Keratinocyte (primary cell): ENCODE measurements at regions not wholly inside any gene's neighbourhood (a gene's known extent, or its start where the extent isn't known, plus 50 kb on each side); places are given as distances from the start of the nearest gene placed in this dataset.

ENCODE experiments used
- DNase-seq: peaks from one replicate; pipeline ENCODE4 v3.0.0-alpha.2; 2011; ENCODE audit warnings: low read depth, missing footprints, low spot score
- FAIRE-seq: peaks from 2 replicates; lab custom pipeline; 2011; peaks lifted over from hg19 to GRCh38; lab: Jason Lieb, UNC
- H2AFZ ChIP-seq: 2 replicates; pipeline ENCODE4 v1.6.0; 2012; ENCODE audit warnings: low read length, control low read depth, inconsistent platforms; ENCODE audit not compliant: control insufficient read depth
- H3K27ac ChIP-seq: 2 replicates; pipeline ENCODE4 v1.5.1; 2011; ENCODE audit warnings: low read length; ENCODE audit not compliant: control insufficient read depth, insufficient read depth
- H3K27me3 ChIP-seq: 3 replicates; pipeline ENCODE4 v1.6.0; 2011; ENCODE audit warnings: low read length; ENCODE audit not compliant: control insufficient read depth, insufficient read depth; ENCODE audit errors: extremely low read depth
- H3K36me3 ChIP-seq, 2 experiments: 2 replicates in 1 of 2; 3 replicates in 1 of 2; pipeline ENCODE4 v1.5.1; 2011; ENCODE audit warnings: low read length in 2 of 2, mild to moderate bottlenecking in 1 of 2; ENCODE audit not compliant: control insufficient read depth in 2 of 2, insufficient read depth in 2 of 2; ENCODE audit errors: extremely low read depth in 1 of 2
- H3K4me1 ChIP-seq: 3 replicates; pipeline ENCODE4 v1.5.1; 2011; ENCODE audit warnings: low read length; ENCODE audit not compliant: control insufficient read depth, insufficient read depth; ENCODE audit errors: extremely low read depth
- H3K4me2 ChIP-seq: 3 replicates; pipeline ENCODE4 v1.6.0; 2011; ENCODE audit warnings: low read depth, low read length; ENCODE audit not compliant: control insufficient read depth, insufficient read depth; ENCODE audit errors: extremely low read depth
- H3K4me3 ChIP-seq, 3 experiments: fragments of 200-600 bp in 1 of 3; sonication (generic) in 1 of 3; 2 replicates in 2 of 3; 3 replicates in 1 of 3; pipeline ENCODE4 v1.5.1; 2011 to 2016; ENCODE audit warnings: low read length in 3 of 3, mild to moderate bottlenecking in 3 of 3, control low read depth in 2 of 3, inconsistent platforms in 1 of 3, low read depth in 1 of 3, mixed read lengths in 1 of 3, mixed run types in 1 of 3, moderate library complexity in 1 of 3; ENCODE audit not compliant: control insufficient read depth in 2 of 3, insufficient read depth in 2 of 3; ENCODE audit errors: extremely low read depth in 1 of 3
- H3K79me2 ChIP-seq: 2 replicates; pipeline ENCODE4 v1.6.0; 2012; ENCODE audit warnings: low read length; ENCODE audit not compliant: control insufficient read depth, insufficient read depth
- H3K9ac ChIP-seq: 3 replicates; pipeline ENCODE4 v1.6.0; 2011; ENCODE audit warnings: low read length; ENCODE audit not compliant: control insufficient read depth, insufficient read depth; ENCODE audit errors: extremely low read depth
- H3K9me1 ChIP-seq: 3 replicates; pipeline ENCODE4 v1.6.0; 2011; ENCODE audit warnings: low read length; ENCODE audit not compliant: control insufficient read depth, insufficient read depth; ENCODE audit errors: extremely low read depth
- H3K9me3 ChIP-seq: 2 replicates; pipeline ENCODE4 v1.5.1; 2012; ENCODE audit warnings: low read depth, low read length; ENCODE audit not compliant: control insufficient read depth
- H4K20me1 ChIP-seq: 3 replicates; pipeline ENCODE4 v1.6.0; 2011; ENCODE audit warnings: low read length; ENCODE audit not compliant: control insufficient read depth, insufficient read depth; ENCODE audit errors: extremely low read depth
- EZH2 ChIP-seq: IDR thresholded peaks from one replicate; pipeline ENCODE4 v1.6.1; 2012; ENCODE audit warnings: inconsistent platforms, mild to moderate bottlenecking, low read length, moderate library complexity
- dilution Hi-C: fragments of 300-500 bp; cut with MboI; formaldehyde crosslinking; loops from one replicate; pipeline ENCODE4 v1.7.0; 2020; ENCODE audit warnings: low sequenced_read_pairs; ENCODE audit not compliant: extremely low pct_ligation_motif_present
- TF ChIP-seq, protein P1 (sequence below), 3 experiments: IDR thresholded peaks in 1 of 3; conservative IDR thresholded peaks in 1 of 3; optimal IDR thresholded peaks in 1 of 3; 2 replicates in 2 of 3; 3 replicates in 1 of 3; pipeline versions ENCODE3 to v1.5.1; 2011; ENCODE audit warnings: low read length in 3 of 3, mild to moderate bottlenecking in 3 of 3, moderate library complexity in 2 of 3, control low read depth in 1 of 3, inconsistent platforms in 1 of 3; ENCODE audit not compliant: insufficient read depth in 2 of 3; ENCODE audit errors: extremely low read depth in 1 of 3

DNA sequence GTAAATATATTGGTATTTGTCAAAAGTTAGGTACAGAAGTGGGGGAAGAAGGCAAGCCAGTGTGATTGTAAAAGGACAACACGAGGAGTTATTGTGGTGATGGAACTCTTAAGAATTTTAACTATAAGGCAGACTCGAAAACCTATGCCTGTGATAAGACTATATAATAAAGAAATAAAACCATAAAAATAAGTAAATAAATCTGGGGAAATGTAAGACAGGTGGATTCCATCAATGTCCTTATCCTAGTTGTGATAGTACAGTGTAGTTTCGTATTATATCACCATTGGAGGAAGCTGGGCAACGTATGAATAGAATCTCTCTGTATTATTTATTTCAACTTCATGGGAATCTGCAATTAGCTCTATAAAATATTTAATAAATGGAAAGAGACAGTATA lies 395.7 kb downstream of the CDC14C start:
- H3K9me3 ChIP-seq = no peaks in the 10 kb centered on the region
- FAIRE-seq = no peak
- dilution Hi-C loops = no loop called here

DNA sequence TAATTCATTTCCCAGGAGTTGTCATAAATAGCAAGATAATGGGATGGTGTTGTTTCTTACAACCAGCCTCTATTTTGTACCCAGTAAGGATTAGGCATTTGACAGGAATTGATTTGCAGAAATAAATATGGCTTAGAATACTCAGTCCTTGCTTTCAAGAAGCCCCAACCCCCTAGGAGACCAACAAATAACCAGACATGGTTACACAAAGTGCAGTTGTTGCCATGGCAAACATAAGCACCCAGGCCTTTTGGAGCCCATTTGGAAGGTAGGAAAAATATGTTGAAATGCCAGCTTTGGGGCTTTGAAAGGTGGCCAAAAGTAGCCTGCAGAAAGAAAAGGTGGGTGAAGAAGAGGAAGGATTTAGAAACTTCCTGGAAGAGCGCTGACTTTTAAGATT lies 397.5 kb downstream of the CDC14C start:
- no peak for TF ChIP-seq EZH2
- TF ChIP-seq, protein P1, sequence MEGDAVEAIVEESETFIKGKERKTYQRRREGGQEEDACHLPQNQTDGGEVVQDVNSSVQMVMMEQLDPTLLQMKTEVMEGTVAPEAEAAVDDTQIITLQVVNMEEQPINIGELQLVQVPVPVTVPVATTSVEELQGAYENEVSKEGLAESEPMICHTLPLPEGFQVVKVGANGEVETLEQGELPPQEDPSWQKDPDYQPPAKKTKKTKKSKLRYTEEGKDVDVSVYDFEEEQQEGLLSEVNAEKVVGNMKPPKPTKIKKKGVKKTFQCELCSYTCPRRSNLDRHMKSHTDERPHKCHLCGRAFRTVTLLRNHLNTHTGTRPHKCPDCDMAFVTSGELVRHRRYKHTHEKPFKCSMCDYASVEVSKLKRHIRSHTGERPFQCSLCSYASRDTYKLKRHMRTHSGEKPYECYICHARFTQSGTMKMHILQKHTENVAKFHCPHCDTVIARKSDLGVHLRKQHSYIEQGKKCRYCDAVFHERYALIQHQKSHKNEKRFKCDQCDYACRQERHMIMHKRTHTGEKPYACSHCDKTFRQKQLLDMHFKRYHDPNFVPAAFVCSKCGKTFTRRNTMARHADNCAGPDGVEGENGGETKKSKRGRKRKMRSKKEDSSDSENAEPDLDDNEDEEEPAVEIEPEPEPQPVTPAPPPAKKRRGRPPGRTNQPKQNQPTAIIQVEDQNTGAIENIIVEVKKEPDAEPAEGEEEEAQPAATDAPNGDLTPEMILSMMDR (optimal IDR thresholded peaks at IDR 0.05 in 1 of 3, IDR thresholded peaks at IDR 0.05 in 1 of 3, conservative IDR thresholded peaks at IDR 0.05 in 1 of 3; ENCODE audit: extremely low read depth in 1 of 3, insufficient read depth in 2 of 3, low read length in 3 of 3) = no peak
- Histone ChIP-seq H3K27ac (no peak overlapping the region), H3K9ac (no peak overlapping the region), H4K20me1 (no peaks in the 10 kb centered on the region), H3K4me2 (no peak overlapping the region), H3K4me3 (no peak overlapping the region), H3K9me3 (no peaks in the 10 kb centered on the region), H3K27me3 (no peaks in the 10 kb centered on the region), H3K79me2 (no peaks in the 10 kb centered on the region), H3K4me1 (no peaks in the 10 kb centered on the region), H3K9me1 (no peaks in the 10 kb centered on the region), H2AFZ (no peak overlapping the region), H3K36me3 (no peaks in the 10 kb centered on the region)
- dilution Hi-C loops = no loop called here
- DNase-seq (no peak), FAIRE-seq (no peak)

More for the DNA sequence above, 395.7 kb downstream of the CDC14C start:
- no peak for DNase-seq
- H2AFZ ChIP-seq = no peak overlapping the region
- no peak overlapping the region for H3K9ac ChIP-seq
- no peaks in the 10 kb centered on the region for H4K20me1 ChIP-seq
- H3K79me2 ChIP-seq = no peaks in the 10 kb centered on the region
- H3K4me1 ChIP-seq = no peaks in the 10 kb centered on the region
- no peaks in the 10 kb centered on the region for H3K36me3 ChIP-seq
- H3K4me2 ChIP-seq = no peak overlapping the region
- no peak overlapping the region for H3K4me3 ChIP-seq
- H3K9me1 ChIP-seq = no peaks in the 10 kb centered on the region
- TF ChIP-seq EZH2 = no peak
- TF ChIP-seq, protein P1 (optimal IDR thresholded peaks at IDR 0.05 in 1 of 3, IDR thresholded peaks at IDR 0.05 in 1 of 3, conservative IDR thresholded peaks at IDR 0.05 in 1 of 3; ENCODE audit: extremely low read depth in 1 of 3, insufficient read depth in 2 of 3, low read length in 3 of 3) = no peak
- no peak overlapping the region for H3K27ac ChIP-seq
- no peaks in the 10 kb centered on the region for H3K27me3 ChIP-seq
